ENCODE measurements at regions not wholly inside any gene's neighbourhood (a gene's known extent, or its start where the extent isn't known, plus 50 kb on each side); places are given as distances from the start of the nearest gene placed in this dataset.

DNA sequence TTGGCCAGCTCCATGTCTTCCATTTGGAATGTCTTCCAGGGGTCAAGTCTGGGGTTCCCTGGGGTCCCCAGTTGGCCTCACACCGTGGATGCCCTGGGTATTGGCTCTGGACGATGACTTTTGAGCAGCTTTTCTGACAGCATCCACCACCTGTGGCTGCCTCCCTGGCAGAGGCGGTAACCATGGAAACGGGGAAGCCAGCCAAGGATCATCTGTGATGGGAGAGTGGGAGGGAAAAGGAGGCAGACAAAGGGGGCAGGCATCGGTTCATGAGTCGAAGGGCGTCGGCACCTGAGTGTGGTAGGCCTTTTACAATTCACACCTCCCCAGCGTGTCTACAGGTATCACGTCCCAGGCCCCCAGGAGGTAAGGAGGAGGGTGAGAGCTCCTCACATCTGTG lies 152.2 kb downstream of the ASMT start:
- no peak for TF ChIP-seq POLR2AphosphoS5 (IDR thresholded peaks at IDR 0.05; ENCODE audit: low read depth)
- TF ChIP-seq, protein P1, sequence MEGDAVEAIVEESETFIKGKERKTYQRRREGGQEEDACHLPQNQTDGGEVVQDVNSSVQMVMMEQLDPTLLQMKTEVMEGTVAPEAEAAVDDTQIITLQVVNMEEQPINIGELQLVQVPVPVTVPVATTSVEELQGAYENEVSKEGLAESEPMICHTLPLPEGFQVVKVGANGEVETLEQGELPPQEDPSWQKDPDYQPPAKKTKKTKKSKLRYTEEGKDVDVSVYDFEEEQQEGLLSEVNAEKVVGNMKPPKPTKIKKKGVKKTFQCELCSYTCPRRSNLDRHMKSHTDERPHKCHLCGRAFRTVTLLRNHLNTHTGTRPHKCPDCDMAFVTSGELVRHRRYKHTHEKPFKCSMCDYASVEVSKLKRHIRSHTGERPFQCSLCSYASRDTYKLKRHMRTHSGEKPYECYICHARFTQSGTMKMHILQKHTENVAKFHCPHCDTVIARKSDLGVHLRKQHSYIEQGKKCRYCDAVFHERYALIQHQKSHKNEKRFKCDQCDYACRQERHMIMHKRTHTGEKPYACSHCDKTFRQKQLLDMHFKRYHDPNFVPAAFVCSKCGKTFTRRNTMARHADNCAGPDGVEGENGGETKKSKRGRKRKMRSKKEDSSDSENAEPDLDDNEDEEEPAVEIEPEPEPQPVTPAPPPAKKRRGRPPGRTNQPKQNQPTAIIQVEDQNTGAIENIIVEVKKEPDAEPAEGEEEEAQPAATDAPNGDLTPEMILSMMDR (IDR thresholded peaks at IDR 0.05; ENCODE audit: insufficient read depth, low read length), result no peak
- TF ChIP-seq, protein P2, sequence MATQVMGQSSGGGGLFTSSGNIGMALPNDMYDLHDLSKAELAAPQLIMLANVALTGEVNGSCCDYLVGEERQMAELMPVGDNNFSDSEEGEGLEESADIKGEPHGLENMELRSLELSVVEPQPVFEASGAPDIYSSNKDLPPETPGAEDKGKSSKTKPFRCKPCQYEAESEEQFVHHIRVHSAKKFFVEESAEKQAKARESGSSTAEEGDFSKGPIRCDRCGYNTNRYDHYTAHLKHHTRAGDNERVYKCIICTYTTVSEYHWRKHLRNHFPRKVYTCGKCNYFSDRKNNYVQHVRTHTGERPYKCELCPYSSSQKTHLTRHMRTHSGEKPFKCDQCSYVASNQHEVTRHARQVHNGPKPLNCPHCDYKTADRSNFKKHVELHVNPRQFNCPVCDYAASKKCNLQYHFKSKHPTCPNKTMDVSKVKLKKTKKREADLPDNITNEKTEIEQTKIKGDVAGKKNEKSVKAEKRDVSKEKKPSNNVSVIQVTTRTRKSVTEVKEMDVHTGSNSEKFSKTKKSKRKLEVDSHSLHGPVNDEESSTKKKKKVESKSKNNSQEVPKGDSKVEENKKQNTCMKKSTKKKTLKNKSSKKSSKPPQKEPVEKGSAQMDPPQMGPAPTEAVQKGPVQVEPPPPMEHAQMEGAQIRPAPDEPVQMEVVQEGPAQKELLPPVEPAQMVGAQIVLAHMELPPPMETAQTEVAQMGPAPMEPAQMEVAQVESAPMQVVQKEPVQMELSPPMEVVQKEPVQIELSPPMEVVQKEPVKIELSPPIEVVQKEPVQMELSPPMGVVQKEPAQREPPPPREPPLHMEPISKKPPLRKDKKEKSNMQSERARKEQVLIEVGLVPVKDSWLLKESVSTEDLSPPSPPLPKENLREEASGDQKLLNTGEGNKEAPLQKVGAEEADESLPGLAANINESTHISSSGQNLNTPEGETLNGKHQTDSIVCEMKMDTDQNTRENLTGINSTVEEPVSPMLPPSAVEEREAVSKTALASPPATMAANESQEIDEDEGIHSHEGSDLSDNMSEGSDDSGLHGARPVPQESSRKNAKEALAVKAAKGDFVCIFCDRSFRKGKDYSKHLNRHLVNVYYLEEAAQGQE (IDR thresholded peaks at IDR 0.05; ENCODE audit: insufficient replicate concordance, low read depth), result no peak
